HL-60 (cell line): ENCODE measurements at regions not wholly inside any gene's neighbourhood (a gene's known extent, or its start where the extent isn't known, plus 50 kb on each side); places are given as distances from the start of the nearest gene placed in this dataset.
"Not testable (repeated sequence)": the region's sequence is repeated elsewhere in the genome, so short reads cannot be mapped to it uniquely, and the experiment has no call there.

Experiments
- DNase-seq, 2 experiments: peaks; one replicate each; pipeline ENCODE4 v3.0.0-alpha.2; 2010 to 2020; ENCODE audit warnings: low read depth in 1 of 2, low spot score in 1 of 2
- H3K27ac ChIP-seq: fragments of 250-450 bp; sonication (Bioruptor Pico); replicated peaks from 2 replicates; pipeline ENCODE4 v1.5.1; 2020; ENCODE audit warnings: mild to moderate bottlenecking, moderate library complexity
- H3K27me3 ChIP-seq: fragments of 250-450 bp; sonication (Bioruptor Pico); 2 replicates; pipeline ENCODE4 v1.5.1; 2021; ENCODE audit warnings: mild to moderate bottlenecking, moderate library complexity; ENCODE audit not compliant: insufficient read depth, poor library complexity, severe bottlenecking
- H3K4me3 ChIP-seq: replicated peaks from 2 replicates; pipeline ENCODE4 v1.5.1; 2011; ENCODE audit warnings: mild to moderate bottlenecking, control low read depth, low read length; ENCODE audit not compliant: insufficient read depth
- CTCF ChIP-seq: IDR thresholded peaks from one replicate; pipeline ENCODE4 v1.5.1; 2011; ENCODE audit warnings: low read length, control low read depth, inconsistent platforms; ENCODE audit not compliant: insufficient read depth
- GABPA ChIP-seq: IDR thresholded peaks from 2 replicates; pipeline ENCODE4 v1.6.1; 2012; ENCODE audit warnings: low read depth
- POLR2AphosphoS5 ChIP-seq: IDR thresholded peaks from 2 replicates; pipeline ENCODE4 v1.6.1; 2012; ENCODE audit warnings: low read depth
- REST ChIP-seq: IDR thresholded peaks from 2 replicates; pipeline ENCODE4 v1.6.1; 2012; ENCODE audit warnings: low read depth; ENCODE audit not compliant: insufficient replicate concordance
- SPI1 ChIP-seq: IDR thresholded peaks from 2 replicates; pipeline ENCODE4 v1.6.1; 2012; ENCODE audit warnings: low read depth, mild to moderate bottlenecking, borderline replicate concordance

GRCh38 chr9:65455136-65455535 is 170.1 kb upstream of the FOXD4L5 start:
- not testable (repeated sequence) for H3K27ac ChIP-seq, DNase-seq, H3K27me3 ChIP-seq, H3K4me3 ChIP-seq

- not testable (repeated sequence) for H3K27ac ChIP-seq, H3K4me3 ChIP-seq, H3K27me3 ChIP-seq, DNase-seq
Observed at GRCh38 chr9:65454666-65455065, 169.7 kb upstream of the FOXD4L5 start.

GRCh38 chr9:65454034-65454433 is 169.0 kb upstream of the FOXD4L5 start:
- H3K4me3 ChIP-seq, H3K27me3 ChIP-seq, H3K27ac ChIP-seq, DNase-seq: not testable (repeated sequence)

- H3K27me3 ChIP-seq, DNase-seq, H3K27ac ChIP-seq, H3K4me3 ChIP-seq: not testable (repeated sequence)
Observed at GRCh38 chr9:65449886-65450610, 165.0 kb upstream of the FOXD4L5 start.

- DNase-seq = no peak
- TF ChIP-seq REST = no peak
- no peak for TF ChIP-seq CTCF
- Histone ChIP-seq H3K27me3 (no peaks in the 10 kb centered on the region), H3K4me3 (no peak overlapping the region), H3K27ac (no peak overlapping the region)
Observed at GRCh38 chr9:65449423-65449822, 164.4 kb upstream of the FOXD4L5 start.

- not testable (repeated sequence) for H3K4me3 ChIP-seq, H3K27me3 ChIP-seq, H3K27ac ChIP-seq, DNase-seq
Observed at GRCh38 chr9:65447146-65447545, 162.1 kb upstream of the FOXD4L5 start.

GRCh38 chr9:65445991-65446390 is 161.0 kb upstream of the FOXD4L5 start:
- DNase-seq, H3K27me3 ChIP-seq, H3K4me3 ChIP-seq, H3K27ac ChIP-seq: not testable (repeated sequence)

GRCh38 chr9:65444943-65445342 is 159.9 kb upstream of the FOXD4L5 start:
- H3K4me3 ChIP-seq = no peak overlapping the region
- H3K27ac ChIP-seq = no peak overlapping the region

More at GRCh38 chr9:65444943-65445342, 159.9 kb upstream of the FOXD4L5 start:
- TF ChIP-seq SPI1 (no peak), CTCF (no peak), REST (no peak), POLR2AphosphoS5 (no peak), GABPA (no peak)
- H3K27me3 ChIP-seq = no peaks in the 10 kb centered on the region
- DNase-seq = no peak
